Upper lobe of left lung (tissue), 6 donors: ENCODE measurements at regions not wholly inside any gene's neighbourhood (a gene's known extent, or its start where the extent isn't known, plus 50 kb on each side); places are given as distances from the start of the nearest gene placed in this dataset.

Source experiments
- ATAC-seq, 2 donors: fragments of 200-7000 bp; cut with Tn5 transposase; one replicate each; pipeline ENCODE4 v1.9.1; 2022; ENCODE audit warnings: mild to moderate bottlenecking in 2 of 2, moderate library complexity in 2 of 2; ENCODE audit not compliant: low FRiP score in 2 of 2
- DNase-seq, 2 donors: peaks; one replicate each; pipeline ENCODE4 v3.0.0-alpha.2; 2019 to 2020
- H3K27ac ChIP-seq, 4 donors: fragments of 200-600 bp; sonication (generic); one replicate each; pipeline ENCODE4 v1.5.1; 2016 to 2019
- H3K27me3 ChIP-seq, 4 donors: fragments of 200-600 bp; sonication (generic); one replicate each; pipeline ENCODE4 v1.5.1; 2017 to 2019
- H3K36me3 ChIP-seq, 4 donors: fragments of 200-600 bp; sonication (generic); one replicate each; pipeline ENCODE4 v1.5.1; 2016 to 2019
- H3K4me1 ChIP-seq, 4 donors: fragments of 200-600 bp; sonication (generic); one replicate each; pipeline ENCODE4 v1.5.1; 2018 to 2019
- H3K4me3 ChIP-seq, 4 donors: fragments of 200-600 bp; sonication (generic); one replicate each; pipeline ENCODE4 v1.5.1; 2017 to 2019; ENCODE audit warnings: mild to moderate bottlenecking in 2 of 4, moderate library complexity in 1 of 4
- H3K9me3 ChIP-seq, 4 donors: fragments of 200-600 bp; sonication (generic); one replicate each; pipeline ENCODE4 v1.5.1; 2018 to 2019
- CTCF ChIP-seq, 6 experiments: fragments of 450-650 bp in 4 of 6; fragments of 200-600 bp in 2 of 6; sonication (generic) in 2 of 6; IDR thresholded peaks; one replicate each; pipeline ENCODE4 v1.5.1; 2016 to 2019; ENCODE audit warnings: antibody characterized with exemption in 6 of 6
- EP300 ChIP-seq, 4 donors: sonication (generic); formaldehyde crosslinking; IDR thresholded peaks; one replicate each; pipeline ENCODE4 v1.5.1; 2017; ENCODE audit warnings: antibody characterized with exemption in 4 of 4, control low read depth in 2 of 4
- POLR2A ChIP-seq, 4 donors: fragments of 450-650 bp; IDR thresholded peaks; one replicate each; pipeline ENCODE4 v1.5.1; 2016 to 2017; ENCODE audit warnings: antibody characterized with exemption in 4 of 4, mild to moderate bottlenecking in 2 of 4
- POLR2AphosphoS5 ChIP-seq, 2 donors: sonication (generic); formaldehyde crosslinking; IDR thresholded peaks; one replicate each; pipeline ENCODE4 v1.5.1; 2017; ENCODE audit warnings: antibody characterized with exemption in 2 of 2
- WGBS, 2 donors: methylation state at CpG; one replicate each; pipeline ENCODE4 v1.1.5; 2017 to 2018; 5-methylcytosine and 5-hydroxymethylcytosine counted together
- donor health status: DM: no; HTN: no; CAD: no; lungs with moderate emphysema.
- donor health status: DM: no; HTN: yes; CAD: no; lungs with severe emphysema.

- no peak for ATAC-seq
- H3K27ac ChIP-seq = no peak overlapping the region
- H3K4me3 ChIP-seq = no peak overlapping the region
- no peaks in the 10 kb centered on the region for H3K9me3 ChIP-seq
- H3K4me1 ChIP-seq = no peaks in the 10 kb centered on the region
- TF ChIP-seq EP300 (IDR thresholded peaks at IDR 0.05) (no peak), POLR2AphosphoS5 (IDR thresholded peaks at IDR 0.05) (no peak), CTCF (IDR thresholded peaks at IDR 0.05) (no peak), POLR2A (IDR thresholded peaks at IDR 0.05) (no peak)
- no peaks in the 10 kb centered on the region for H3K27me3 ChIP-seq
- no peaks in the 10 kb centered on the region for H3K36me3 ChIP-seq
- DNase-seq = no peak
- WGBS, 2 donors = 32 to 41% methylated on average over 2 of the region's 2 CpGs
Observed at GRCh38 chr4:110994781-110995180, 371.9 kb upstream of the PITX2 start.

GRCh38 chr4:110998320-110998719 is 375.4 kb upstream of the PITX2 start:
- no peaks in the 10 kb centered on the region for H3K4me1 ChIP-seq
- WGBS, 2 donors = 90 to 94% methylated on average over 1 of the region's 1 CpG
- H3K27ac ChIP-seq = no peak overlapping the region
- no peak for ATAC-seq
- H3K27me3 ChIP-seq = no peaks in the 10 kb centered on the region
- TF ChIP-seq POLR2A (IDR thresholded peaks at IDR 0.05) (no peak), EP300 (IDR thresholded peaks at IDR 0.05) (no peak), CTCF (IDR thresholded peaks at IDR 0.05) (no peak), POLR2AphosphoS5 (IDR thresholded peaks at IDR 0.05) (no peak)
- no peak overlapping the region for H3K4me3 ChIP-seq
- H3K9me3 ChIP-seq = no peaks in the 10 kb centered on the region
- H3K36me3 ChIP-seq = no peaks in the 10 kb centered on the region
- no peak for DNase-seq

GRCh38 chr4:111011458-111011857 is 388.6 kb upstream of the PITX2 start:
- DNase-seq = no peak
- no peak for ATAC-seq
- 90% methylated on average over 2 of the region's 2 CpGs for WGBS, 2 donors

GRCh38 chr4:111013846-111014245 is 391.0 kb upstream of the PITX2 start:
- WGBS, 2 donors = 84 to 86% methylated on average over 7 of the region's 7 CpGs
- ATAC-seq = no peak

More at GRCh38 chr4:111011458-111011857, 388.6 kb upstream of the PITX2 start:
- Histone ChIP-seq H3K27me3 (no peaks in the 10 kb centered on the region), H3K4me3 (no peak overlapping the region), H3K4me1 (no peaks in the 10 kb centered on the region), H3K36me3 (no peaks in the 10 kb centered on the region), H3K27ac (no peak overlapping the region), H3K9me3 (no peaks in the 10 kb centered on the region)
- TF ChIP-seq EP300 (IDR thresholded peaks at IDR 0.05) = no peak
- TF ChIP-seq POLR2AphosphoS5 (IDR thresholded peaks at IDR 0.05) = no peak
- TF ChIP-seq CTCF (IDR thresholded peaks at IDR 0.05) = no peak
- no peak for TF ChIP-seq POLR2A (IDR thresholded peaks at IDR 0.05)

More at GRCh38 chr4:111013846-111014245, 391.0 kb upstream of the PITX2 start:
- TF ChIP-seq EP300 (IDR thresholded peaks at IDR 0.05) (no peak), CTCF (IDR thresholded peaks at IDR 0.05) (no peak), POLR2AphosphoS5 (IDR thresholded peaks at IDR 0.05) (no peak), POLR2A (IDR thresholded peaks at IDR 0.05) (no peak)
- Histone ChIP-seq H3K4me3 (no peak overlapping the region), H3K36me3 (no peaks in the 10 kb centered on the region), H3K27me3 (no peaks in the 10 kb centered on the region), H3K4me1 (no peaks in the 10 kb centered on the region), H3K9me3 (no peaks in the 10 kb centered on the region), H3K27ac (no peak overlapping the region)
- DNase-seq = no peak
